Kidney tubule cell (primary cell): ENCODE measurements at regions not wholly inside any gene's neighbourhood (a gene's known extent, or its start where the extent isn't known, plus 50 kb on each side); places are given as distances from the start of the nearest gene placed in this dataset.
"Not testable (repeated sequence)": the region's sequence is repeated elsewhere in the genome, so short reads cannot be mapped to it uniquely, and the experiment has no call there.

Experiments
- DNase-seq: peaks from one replicate; pipeline ENCODE4 v3.0.0-alpha.2; 2018; ENCODE audit warnings: low spot score

DNA sequence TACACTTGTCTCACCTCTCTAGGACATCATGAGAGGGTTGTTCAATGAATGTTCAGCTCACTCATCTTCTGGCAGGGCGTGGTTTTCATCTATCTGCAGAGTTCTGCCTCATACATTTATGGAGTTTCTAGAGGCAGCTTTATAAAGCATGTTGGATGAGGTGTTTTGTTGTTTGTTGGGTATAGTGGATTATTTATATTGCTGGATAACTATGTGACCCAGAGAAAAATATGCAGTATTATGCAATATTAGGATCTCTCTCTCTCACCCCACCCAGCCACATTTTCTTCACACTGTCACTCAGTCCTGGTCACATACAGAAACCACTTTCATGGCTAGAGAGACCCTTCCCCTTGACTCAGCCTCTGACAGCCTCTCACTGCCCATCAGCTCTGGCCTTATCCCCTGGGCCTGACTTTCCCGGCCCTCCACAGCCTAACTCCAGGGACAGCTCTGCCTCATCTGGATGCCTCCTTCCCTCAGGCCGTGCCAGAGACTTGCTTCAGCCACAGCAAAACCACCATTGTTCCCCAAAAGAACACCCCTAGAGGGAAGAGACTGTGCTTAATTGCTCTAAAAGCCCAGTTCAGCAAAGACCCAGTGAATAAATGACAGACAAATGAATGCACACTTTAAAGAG is 260.3 kb downstream of the MYCN start:
- DNase-seq: no peak

DNA sequence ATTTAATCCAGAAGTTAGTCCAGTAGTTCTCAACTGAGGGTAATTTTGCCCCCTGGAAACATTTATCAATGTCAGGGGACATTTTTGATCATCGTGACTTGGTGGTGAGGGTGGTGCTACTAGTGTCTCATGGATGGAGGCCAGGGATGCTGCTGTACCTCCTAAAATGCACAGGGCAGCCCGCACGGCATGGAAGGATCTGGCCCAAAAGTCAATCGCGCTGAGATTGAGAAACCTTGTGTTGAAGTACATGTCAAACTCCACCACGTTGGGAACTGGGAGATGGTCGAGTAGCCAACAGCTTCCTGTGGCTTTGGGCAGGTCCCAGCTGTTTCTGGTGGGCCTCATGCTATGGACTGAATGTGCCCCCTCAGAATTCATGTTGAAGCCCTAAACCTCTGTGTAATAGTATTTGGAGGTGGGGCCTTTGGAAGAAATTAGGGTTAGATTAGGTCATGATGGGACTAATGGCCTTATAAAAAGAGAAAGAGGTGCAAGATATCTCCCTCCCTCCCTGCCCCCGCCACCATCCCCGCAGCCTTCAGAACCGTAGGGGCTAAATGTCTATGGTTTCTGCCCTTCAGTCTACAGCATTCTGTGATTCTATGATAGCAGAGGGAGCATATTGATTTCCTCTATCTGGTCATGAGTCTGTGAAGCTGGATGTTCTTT is 259.7 kb downstream of the MYCN start:
- DNase-seq: no peak

DNA sequence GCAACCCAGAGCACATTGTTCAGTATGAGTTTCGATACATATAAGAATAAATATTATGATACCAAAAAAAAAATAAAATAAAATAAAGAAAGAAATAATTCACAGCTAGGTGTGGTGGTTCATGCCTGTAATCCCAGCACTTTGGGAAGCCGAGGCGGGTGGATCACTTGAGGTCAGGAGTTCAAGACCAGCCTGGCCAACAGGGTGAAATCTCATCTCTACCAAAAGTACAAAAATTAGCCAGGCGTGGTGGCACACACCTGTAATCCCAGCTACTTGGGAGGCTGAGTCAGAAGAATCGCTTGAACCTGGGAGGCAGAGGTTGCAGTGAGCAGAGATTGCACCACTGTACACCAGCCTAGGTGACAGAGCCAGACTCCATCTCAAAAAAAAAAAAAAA is 258.9 kb downstream of the MYCN start:
- not testable (repeated sequence) for DNase-seq

DNA sequence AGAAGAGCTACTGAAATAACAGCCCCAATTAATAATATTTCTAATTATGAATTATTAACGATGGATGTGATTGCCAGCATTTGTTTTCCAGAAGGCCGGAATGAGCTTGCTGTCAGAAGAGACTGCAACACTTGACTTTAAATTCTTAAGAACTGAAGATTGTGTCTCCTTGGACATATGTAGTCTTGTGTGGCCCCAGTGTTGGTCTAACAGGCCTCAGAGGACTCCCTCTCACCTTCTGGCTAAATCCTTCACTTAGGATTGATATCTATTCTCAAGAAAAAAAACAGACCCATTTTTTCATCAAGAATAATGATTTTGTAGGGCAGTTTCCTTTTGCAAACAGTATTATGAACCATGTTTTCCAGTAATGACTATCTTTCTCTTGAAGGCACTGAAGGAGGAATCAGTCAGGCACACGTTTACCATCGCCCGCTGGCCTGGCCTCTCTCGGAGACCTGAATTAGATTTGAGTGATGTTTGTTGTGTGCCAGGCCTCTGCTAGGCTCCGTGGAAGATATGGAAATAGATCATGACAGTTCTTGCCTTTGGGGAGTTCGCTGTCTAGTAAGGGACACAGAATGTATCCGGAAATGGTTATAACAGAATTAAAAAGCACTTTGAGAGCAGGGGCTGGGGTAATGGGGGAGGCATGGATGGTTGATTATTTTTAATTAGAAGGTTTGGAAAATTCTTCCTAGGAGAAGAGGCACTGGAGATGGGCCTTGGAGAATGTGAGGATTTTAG is 258.0 kb downstream of the MYCN start:
- no peak for DNase-seq

DNA sequence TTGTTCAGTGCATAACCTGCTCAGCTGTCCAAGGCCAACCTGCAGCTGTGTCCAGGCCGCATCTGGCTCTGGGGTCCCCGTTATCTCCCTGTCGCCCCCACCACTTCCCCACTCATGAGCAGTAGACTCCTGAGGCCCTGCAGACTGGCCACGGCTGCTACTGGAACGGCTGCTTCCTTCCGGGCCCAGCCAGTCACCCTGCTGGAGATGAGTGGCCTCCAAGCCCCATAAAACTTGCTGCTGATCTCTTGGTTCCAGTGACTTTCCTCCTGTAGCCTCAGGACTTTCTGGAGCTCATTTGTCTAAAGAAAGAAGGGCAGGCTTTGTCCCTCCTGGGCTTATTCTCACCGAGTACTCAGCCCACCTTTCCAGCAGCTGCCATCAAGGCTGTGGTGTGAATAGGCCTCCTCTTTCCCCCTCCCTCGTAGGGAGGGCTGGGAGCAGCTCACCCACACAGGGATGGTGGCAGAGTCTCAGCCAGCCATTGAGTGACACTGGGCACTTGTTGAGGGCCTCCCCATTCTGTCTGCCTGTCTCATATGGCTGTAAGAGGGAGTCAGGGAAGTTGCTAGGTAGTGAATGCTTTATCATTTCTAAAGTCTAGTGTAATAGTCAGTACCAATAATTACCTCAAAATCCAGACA is 257.3 kb downstream of the MYCN start:
- DNase-seq: no peak

DNA sequence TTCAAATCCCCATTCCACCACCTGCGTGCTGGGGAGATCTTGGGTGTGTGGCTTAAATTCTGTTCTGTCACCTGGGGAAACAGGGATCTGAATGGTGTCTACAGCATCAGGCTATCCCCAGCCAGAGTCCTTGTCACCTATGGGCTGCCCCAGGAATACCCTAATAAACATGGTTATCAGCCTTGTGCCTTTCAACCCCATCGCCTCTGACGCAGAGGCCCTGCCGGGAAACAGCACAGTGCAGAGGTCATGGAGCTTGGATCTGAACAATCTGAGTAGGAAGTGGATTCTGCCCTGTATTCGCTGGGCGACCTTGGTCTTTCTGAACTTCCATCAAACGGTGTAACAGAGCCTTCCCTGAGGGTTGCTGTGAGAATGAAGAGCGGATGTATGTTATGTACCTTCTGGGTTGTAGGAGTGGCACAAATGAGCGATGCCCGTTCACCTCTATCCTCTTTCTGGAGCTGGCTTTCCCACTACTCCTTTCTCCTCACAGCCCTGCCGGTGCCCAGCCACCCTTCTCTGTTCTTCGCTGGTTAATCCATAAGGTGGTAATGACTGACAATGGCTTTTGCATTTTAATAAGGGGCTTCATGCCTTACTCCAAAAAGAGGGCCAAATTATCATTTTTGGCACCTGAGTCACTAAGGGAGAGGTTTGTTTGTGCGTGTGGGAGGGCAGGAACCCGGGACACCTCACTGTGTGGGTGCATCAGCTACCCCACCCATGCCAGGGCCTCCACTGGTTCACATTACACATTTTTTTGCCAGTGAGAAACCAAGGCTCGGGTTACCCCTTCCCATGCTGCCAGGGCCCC is 256.5 kb downstream of the MYCN start:
- DNase-seq: no peak

DNA sequence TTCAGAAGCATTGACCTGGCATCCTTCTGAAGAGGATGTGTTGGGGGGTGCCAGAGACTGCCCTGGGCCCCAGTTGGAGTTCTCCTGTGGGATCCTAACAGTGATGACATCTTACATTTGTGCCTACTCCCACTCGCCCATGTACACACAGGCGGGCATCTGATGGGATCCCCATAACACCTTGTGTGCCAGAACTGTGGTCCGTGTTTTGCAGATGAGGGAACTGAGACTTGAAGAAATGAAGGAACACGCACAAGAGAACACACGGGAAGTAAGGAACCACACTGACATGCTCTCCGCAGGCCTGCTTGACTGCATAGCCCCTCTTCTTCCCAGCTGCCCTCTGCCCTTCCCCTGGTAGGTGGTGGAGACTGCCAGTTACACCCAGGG is 255.3 kb downstream of the MYCN start:
- DNase-seq: no peak

DNA sequence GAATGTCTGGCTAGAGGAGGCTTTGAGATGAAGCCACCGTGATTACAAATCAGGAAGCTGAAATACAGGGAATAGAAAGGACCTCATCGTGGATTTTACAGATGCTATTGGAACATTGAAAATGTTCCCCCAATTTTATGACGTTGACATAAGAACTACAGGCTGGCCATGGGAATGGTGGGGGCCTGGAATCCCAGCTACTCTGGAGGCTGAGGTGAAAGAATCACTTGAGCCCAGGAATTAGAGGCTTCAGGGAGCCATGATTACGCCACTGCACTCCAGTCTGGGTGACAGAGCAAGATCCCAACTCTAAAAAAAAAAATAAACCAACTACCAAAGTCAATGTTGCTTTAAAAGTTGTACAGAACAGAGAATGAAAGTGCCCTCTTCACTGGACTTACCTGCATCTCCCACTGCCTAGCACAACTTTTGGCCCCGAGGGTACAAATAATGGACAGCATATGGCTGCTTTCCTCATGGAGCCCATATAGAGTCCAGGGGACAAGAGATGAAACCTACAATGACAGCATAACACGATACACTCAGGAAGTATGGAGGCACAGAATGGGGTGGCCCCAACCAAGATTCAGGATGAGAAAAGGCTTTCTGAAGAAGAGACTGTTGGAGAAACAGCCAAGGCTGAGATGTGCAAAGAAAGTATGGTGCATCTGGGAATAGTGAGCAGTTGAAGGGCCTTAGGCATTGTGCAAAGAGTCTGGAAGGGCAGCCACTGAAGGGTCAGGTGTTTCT is 254.8 kb downstream of the MYCN start:
- DNase-seq: no peak

DNA sequence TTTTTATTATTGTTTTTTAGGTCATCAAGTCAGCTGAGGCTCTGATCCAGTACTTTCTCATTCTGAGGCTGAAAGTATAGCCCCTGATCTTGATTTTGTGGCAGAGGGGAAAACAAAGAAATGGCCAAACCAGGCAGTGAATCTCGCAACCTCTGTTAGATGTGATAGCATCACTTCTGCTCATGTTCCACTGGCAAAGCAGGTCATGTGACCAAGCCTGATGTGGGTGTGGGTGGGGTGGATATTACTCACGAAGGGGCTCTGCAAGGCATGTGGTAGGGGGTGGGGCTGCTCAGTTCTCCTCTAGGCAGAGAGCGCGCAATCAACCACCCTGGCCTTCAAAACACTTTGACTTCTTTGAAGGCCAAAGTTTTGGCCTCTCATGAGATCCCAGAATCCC is 254.2 kb downstream of the MYCN start:
- DNase-seq: no peak

DNA sequence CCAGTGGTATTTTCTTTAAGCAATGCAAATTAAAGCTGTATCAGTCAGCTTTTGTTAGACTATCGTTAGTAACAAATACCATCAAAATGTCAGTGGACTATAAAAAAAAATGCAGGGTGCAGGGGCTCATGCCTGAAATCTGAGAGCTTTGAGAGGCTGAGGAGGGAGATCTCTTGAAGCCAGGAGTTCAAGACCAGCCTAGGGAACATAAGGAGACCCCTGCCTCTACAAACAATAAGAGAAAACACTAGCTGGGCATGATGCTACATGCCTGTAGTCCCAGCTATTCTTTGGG is 253.7 kb downstream of the MYCN start:
- DNase-seq: no peak

DNA sequence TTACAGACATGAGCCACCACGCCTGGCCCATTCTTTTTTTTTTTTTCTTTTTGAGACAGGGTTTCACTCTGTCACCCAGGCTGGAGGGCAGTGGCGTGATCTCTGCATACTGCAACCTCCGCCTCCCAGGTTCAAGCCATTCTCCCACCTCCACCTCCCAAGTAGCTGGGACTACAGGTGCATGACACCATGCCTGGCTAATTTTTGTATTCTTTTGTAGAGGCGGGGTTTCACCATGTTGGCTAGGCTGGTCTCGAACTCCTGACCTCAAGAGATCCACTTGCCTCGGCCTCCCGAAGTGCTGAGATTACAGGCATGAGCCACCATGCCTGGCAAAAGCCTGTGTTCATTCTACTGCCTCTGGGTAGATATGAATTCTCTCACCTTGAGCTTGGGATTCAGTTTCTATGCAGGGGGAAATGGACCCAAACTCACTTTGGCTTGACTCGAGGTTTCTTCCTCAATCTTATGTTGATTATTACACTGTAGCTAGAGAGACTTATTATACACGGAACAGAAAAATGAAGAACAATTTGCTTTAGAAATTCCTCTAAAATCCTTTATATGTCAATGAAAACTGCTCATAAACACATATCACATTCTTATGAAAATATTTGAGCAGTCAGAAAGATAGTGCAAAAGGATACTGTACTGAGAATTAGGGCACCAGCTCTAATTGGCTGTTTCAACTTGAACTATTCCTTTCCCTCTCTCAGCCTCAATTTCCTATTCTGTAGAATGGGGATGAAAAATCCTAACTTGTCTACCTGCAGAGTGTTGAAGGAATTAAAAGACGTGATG is 252.3 kb downstream of the MYCN start:
- DNase-seq: no peak

DNA sequence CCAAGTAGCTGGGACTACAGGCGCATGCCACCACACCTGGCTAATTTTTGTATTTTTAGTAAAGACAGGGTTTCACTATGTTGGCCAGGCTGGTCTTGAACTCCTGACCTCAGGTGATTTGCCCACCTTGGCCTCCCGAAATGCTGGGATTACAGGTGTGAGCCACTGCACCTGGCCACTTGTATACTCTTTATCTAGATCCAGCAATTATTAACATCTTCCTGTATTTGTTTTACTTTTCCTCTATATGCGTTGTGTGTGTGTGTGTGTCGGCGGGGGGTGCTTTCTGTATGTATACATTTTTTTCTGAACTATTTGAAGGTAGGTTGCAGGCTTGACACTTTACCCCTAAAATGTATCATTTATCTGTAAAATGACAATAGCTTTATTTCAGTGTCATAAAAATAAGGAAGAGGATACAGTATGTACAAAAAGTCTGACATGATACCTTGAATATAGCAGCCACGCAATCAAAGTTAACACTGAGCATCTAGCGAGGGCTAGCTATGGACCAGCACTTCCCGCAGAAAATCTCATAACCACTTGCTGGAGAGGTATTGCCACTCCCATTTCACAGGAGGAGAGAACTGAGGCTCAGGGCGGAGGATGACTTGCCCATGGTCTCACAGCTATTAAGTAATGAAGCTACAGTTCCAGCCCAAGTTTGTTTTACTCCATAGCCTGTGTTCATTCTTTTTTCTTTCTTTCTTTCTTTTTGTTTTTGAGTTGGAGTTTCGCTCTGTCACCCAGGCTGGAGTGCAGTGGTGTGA is 251.3 kb downstream of the MYCN start:
- no peak for DNase-seq

DNA sequence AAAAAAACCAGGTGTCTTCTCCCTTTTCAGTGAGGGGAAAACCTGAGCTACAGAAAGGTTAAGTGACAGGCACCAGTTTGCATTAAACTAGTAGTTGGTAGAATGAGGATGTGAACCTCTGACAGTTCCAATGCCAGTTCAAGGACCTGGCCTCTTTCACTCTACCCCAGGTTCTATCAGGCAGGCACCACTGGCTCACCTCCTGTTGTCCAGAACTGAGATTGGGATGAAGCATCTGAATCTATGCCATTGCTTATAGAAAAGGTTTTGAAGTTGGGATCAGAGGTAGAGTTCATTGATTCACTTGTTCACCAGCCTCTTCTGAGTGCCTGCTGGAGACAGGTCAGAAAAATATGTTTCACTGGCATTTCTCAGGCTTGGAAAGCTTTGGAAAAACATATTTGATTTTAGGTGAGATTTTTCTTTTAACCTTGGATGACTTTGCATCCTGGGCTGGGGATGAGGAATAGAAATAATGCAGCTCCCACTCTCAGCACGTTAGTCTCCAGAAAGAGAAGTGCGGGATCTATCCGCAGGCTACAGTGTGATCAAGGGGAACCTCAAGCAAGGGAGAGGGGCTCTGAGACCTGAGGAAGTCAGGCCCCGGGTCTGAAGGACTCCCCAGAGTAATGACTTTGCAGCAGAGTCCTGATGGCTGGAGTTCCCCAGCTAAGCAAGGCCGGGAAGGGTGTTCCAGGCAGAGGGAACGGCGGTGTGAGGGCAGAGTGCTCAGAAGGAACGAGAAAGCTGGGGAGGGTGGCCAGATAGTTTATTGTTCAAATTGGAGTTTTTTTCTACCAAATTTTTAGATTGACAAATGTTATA is 250.3 kb downstream of the MYCN start:
- DNase-seq: no peak

DNA sequence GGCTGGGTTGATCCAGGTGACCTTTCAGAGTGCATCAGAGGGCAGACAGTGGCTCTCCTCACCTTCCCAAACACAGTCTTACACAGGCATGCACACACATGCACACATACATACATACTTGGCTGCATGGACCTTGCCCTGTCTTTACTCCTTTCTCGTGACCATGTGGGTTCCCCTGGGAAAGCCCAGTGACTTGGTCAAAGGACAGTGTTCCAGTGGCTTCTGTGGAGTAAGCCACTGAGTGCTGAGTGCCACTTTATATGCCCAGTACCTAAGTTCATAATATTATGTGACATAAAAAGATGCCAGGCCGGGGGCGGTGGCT is 249.4 kb downstream of the MYCN start:
- DNase-seq: no peak

DNA sequence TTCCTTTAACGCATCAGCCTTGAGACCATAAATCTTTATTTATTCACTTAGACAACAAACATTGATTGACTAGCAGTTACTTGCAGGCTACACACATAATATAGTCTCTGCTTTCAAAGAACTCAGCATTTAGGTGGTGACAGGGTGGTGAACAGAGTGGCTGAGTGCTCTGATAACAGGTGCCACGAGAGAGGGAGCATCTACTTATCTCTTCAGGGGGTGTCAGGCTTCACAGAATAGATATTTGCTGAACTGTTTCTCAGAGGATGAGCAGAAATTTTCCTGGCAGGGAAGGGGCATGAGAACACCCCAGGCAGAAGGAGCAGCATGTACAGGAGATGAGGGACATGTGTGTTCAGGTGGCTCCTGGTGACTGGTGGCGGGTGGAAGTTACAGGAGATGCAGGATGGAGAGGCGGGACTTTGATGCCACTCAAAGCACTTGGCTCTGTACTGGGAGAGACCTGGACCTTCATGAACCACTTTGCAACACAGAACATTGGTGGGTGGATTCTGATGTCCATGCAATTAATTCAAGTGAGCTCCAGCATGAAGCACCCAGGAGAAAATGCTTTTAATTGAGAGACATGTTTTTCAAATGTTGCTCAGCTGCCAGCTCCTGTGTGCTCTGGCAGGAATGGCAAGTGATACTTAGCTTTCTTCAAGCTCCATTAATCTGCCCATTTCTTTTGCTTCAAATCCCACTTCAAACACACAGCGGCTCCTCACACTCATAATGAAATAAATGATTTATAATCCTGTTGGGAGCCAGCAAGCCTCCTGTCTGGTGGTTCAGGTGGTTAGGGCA is 248.9 kb downstream of the MYCN start:
- no peak for DNase-seq

DNA sequence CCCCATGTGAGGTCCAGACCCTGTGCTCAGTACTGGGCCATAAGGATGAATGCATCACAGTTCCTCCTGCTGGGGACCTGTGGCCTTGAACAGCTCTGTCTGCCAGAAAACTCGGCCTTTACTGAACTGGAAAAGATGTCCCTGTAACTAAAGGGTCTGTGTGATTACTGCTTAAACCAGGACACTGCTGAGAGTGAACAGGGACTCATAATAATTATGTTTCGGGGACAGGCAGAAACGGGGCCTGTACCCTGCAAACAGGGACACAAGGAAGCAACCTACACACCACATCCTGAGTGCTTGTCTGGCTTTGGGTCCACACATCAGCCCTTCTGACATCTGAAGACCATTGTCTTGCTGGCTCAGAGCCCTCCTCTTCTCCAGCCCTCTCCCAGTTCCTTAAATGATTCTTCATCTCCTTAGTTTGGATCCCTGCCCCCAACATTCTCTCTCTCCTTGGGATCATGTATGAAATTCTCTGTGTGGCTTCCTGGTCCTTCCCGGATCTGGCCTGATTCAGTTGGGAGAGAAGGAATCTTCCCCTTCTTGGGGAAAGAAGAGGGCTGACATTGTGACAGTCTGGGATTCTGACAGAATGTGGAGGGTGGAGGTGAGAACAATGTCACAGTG is 248.0 kb downstream of the MYCN start:
- DNase-seq: no peak

DNA sequence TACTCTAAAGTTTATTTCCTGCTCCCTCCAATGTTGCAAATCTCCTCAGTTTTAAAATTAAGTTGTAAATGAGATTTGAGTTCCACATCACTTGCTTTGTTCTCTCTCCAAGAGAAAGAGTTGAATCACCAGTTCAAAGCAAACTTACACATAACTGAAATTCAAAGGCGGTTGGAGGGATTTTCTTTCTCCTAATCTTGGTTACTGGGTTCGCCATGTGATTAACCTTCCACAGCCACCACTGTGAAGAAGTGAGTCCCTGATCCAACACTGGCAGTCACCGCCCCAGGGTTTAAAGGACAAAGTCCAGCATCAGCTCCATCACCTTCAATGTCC is 247.1 kb downstream of the MYCN start:
- peak; percentile 17 for DNase-seq
